ENCODE measurements at regions not wholly inside any gene's neighbourhood (a gene's known extent, or its start where the extent isn't known, plus 50 kb on each side); places are given as distances from the start of the nearest gene placed in this dataset.
"Not testable (repeated sequence)": the region's sequence is repeated elsewhere in the genome, so short reads cannot be mapped to it uniquely, and the experiment has no call there.

DNA sequence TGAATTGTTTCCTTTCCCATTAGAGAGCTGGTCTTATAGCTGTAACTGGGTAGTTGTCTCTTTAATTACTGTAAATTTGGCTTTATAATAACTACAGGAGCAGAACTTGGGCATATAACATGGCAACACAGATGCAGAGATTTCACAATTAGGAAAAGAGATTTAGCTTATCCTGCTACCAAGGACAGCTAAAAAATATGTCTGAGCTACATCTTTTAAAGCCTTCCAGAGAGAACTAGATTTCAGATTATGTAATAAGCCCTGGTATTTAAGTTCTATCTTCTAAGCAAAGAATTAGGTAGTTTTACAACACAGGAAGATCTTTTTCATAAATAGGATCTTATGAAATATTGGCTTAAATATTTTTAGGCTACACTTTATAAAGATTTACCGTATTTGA, 313.8 kb downstream of the S1PR1 start:
- no peak for DNase-seq (ENCODE audit: low spot score)

DNA sequence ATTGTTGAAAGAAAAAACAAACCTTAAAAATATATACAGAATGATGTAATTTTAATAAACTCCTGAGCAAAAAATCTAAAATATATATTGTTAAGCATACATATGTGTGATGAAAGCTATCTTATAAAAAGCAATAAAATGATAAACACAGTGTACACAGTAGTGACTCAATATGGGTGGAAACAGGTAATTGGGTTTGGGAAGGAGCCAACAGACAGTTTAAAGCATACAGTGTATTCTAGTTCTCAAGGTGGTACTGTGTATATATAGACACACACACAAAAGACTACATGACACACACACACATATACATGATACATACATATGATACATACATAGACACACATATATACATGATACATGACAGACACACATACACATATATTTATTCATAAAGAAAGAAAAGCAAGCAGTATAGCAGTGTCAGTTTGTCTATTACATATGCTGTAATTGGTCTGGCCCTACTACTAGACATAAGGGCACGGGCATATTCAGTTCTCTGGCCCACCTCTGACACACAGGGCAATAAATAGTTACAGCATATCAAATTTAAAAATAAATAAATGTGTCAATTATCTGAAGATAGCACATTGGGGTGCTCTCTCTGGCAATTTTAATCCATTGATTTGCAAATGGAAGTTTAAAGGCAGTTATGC, 330.2 kb downstream of the S1PR1 start:
- no peak for DNase-seq (ENCODE audit: low spot score)

DNA sequence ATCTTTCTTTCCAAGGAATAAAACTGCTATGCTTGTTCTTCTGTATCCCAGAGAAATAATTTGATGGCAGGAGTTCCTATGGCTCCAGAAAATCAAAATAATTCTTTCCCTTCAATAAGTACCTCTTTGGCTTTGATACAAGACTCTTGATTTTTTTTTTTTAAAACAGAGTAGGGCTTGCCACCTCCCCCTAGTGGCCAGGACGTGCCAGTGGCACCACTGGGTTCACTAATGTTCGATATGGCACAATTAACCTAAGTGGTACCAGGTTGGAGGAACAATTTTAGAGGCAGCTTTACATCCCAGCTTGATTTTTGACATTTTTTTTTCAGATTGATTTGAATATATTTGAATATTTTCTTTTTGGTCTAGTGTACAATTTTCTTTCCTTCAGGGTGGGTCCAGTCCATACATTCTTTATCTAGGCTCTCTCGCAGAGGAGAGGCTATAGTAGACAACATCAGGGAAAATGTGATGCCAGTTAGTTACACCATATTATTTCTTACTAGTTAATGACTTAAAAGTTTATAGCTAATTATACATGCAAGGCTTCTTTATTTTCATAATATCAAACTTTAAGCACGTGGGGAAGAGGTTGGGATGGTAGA, 330.9 kb downstream of the S1PR1 start:
- DNase-seq (ENCODE audit: low spot score): peak; percentile 1

DNA sequence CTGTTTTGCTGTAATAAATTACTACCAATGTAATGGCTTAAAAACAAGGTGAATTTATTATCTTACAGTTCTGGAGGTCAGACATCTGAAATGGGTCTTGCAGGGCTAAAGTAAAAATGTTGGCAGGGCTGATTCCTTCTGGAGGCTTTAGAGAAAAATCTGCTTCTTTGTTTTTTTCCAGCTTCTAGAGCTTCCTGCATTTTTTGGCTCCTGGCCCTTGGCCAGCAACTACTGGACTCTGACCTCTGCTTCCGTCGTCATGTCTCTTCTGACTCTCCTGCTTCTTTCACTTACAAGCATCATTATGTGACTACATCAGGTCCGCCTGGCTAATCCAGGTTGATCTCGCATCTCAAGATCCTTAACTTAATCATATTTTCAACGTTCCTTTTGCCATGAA, 350.9 kb downstream of the S1PR1 start:
- DNase-seq (ENCODE audit: low spot score): no peak

DNA sequence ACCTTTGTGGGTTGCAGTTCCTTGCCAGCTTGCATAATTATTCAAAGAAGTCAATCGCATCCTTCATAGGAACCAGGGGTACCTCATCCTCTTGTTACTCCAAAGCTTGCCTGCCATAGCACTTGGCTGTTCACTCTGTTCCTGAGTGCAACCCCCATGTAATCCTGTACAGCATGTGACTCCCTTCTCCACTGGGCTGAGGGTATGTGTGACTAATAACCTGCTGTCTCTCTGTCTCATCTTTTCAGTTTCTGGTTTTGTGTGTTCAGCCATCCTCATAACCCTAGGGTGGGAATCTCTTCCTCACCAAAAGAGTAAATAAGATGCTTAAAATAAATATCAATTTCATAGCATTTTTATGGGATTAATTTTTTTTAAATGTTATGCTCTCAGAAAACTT, 351.9 kb downstream of the S1PR1 start:
- DNase-seq (ENCODE audit: low spot score): peak; percentile 3

DNA sequence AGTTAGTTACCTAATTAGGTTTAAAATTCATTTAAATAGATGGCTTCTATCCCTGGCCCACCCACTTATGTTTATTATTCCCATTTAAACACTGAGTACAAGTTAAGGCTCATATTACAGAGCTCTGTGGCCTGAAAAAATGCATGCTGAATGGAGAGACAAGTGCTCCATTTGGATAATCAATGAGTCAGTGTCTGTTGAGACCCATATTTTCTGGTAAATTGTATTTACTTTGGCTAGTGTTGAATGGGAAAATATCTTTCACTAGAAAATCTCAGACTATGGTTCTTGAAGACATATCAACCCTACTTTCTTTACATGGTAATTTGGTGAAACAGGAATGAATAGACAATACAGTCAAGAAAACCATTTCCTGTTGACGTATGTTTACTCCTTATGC, 356.0 kb downstream of the S1PR1 start:
- DNase-seq (ENCODE audit: low spot score): peak; percentile 15

DNA sequence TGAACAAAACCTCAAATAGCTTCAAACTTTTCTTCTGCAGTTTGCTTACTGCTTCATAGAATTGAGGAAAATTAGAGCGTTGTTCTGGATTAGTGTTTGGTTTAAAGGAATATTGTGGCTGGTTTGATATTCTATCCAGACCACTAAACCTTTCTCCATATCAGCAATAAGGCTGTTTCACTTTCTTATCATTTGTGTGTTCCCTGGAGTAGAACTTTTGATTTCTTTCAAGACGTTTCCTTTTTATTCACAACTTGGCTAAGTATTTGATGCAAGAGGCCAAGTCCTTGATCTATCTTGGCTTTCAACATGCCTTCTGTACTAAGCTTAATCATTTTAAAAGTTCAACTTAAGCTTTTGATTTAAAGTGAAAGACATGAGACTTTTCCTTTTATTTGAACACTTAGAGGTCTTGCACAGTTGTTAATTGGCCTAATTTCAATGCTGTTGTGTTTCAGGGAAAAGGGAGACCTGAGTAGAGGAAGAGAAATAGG, 359.1 kb downstream of the S1PR1 start:
- no peak for DNase-seq (ENCODE audit: low spot score)

DNA sequence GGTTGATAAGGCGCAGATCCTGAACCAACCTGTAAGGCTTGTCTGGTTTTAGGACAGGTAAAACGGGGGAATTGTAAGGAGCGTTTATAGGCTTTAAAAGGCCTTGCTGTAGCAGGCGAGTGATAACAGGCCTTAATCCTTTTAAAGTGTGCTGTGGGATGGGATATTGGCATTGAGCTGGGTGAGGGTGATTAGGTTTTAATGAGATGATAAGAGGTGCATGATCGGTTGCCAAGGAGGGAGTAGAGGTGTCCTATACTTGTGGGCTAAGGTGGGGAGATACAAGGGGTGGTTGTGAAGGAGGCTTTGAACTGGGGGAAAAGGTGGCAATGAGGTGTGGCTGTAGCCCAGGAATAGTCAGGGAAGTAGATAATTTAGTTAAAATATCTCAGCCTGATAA, 363.8 kb downstream of the S1PR1 start:
- not testable (repeated sequence) for DNase-seq (ENCODE audit: low spot score)

DNA sequence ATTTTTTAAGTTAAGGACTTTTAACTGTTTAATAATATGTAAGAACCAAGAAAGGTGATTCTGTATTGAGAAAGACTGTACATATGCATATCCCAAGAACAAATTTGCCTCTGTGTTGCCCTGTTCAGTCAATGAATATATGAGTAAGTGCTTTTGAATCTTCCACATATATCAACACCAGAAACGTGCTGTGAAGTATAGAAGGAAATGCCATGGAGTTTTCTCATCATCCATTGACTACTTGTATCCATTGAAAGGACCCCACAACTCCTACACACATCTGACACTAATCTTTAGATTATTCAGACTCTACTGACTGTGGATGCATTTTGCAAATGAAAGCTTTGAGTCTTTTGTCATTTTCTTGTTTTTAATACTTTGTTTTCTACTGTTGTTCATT, 366.9 kb downstream of the S1PR1 start:
- DNase-seq (ENCODE audit: low spot score): no peak

DNA sequence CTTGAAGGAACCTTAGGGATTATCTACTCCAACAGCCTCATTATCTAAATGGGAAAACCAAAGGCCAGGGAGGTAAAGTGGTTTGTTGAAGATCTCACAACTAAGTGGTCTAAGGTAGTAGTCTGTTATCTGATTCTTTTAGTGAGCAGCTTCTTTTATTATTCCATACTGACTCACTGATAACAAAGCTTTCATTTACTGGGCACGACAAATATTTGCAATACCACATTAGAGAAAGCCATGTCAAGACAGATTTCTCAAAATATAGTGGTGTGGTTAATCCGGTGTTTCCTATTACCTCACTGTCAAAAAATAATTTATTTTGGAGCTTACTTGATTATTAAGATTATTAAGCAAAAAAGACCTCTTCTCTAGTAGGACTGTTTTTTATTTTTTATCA, 369.1 kb downstream of the S1PR1 start:
- peak; percentile 28 for DNase-seq (ENCODE audit: low spot score)

DNA sequence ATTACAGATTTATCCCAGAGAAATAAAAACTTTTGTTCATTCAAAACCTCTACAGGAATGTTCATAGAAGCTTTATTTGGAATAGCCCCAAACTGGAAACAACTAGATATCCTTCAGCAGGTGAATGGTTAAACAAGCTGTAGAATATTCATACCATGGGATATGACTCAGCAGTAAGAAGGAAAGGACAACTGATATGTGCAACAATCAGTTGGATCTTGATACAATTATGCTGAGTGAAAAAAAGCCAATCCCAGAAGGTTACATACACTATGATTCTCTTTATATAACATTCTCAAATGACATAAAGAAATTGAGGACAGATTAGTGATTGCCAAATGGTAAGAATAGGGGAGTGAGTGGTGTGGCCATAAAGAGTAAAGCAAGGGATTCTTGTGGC, 376.7 kb downstream of the S1PR1 start:
- no peak for DNase-seq (ENCODE audit: low spot score)

DNA sequence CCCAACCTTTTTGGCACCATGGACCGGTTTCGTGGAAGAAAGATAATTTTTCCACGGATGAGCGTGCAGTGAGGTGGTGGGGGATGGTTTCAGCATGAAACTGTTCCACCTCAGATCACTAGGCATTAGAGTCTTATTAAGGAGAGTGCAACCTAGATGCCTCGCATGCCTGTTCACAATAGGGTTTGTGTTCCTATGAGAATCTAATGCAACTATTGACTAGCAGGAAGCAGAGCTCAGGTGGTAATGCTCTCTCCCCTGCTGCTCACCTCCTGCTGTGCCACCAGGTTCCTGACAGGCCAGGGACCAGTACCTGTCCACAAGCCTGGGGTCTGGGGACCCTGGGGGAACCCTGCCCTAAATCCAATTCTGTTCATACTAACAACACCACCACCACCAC, 377.8 kb downstream of the OLFM3 start:
- no peak for DNase-seq (ENCODE audit: low spot score)

DNA sequence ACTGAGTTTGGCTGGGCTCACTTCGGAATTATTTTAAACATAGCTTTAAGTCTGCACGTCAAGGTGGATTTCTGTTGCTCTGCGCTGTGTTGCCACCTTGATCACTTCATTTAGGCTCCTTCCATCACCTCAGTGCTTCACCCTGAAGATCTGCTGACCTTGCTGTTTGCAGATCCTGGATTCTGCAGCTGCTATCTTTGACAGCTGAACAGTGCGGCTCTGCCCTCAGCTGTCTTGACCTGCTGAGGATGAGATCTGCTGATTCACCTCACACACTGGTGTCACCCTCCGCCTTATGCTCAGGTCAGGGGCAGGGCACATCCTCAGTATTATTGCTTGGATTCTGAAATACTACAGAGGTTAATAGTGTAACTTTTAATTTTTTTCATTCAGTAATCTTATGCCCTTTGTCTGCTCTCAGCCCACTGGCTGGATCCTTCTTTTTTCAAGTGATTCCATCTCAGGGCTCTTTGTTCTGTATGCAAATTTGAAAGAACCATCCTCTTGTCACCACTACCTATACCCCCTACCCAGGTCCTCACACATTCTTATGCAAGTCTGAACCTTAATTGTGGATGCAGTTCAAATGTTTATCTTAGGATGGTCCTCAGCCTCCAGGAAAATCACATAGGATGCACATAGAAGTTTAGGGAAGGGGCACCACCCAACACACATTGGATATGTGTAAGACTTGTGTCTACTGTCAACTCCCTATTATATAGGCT, 364.0 kb downstream of the OLFM3 start:
- DNase-seq (ENCODE audit: low spot score): no peak

DNA sequence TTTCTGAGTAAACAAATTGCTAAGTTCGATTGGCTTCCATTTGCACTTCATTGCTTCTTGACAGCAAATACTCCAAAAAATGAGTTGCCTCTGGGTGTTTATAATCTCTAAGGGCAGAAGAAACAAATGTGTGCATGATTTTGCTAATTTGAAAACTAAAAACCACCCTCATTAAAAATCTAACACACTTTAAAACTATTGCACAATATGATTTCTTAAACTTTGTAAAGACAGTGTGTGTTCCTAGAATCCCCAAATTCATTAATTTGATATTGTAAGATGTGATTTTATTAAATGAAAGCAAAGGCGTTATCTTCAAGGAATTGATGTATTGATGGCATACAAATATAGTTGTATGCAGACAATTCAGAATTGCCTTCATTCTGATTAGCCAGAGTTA, 350.9 kb downstream of the OLFM3 start:
- DNase-seq (ENCODE audit: low spot score): no peak

DNA sequence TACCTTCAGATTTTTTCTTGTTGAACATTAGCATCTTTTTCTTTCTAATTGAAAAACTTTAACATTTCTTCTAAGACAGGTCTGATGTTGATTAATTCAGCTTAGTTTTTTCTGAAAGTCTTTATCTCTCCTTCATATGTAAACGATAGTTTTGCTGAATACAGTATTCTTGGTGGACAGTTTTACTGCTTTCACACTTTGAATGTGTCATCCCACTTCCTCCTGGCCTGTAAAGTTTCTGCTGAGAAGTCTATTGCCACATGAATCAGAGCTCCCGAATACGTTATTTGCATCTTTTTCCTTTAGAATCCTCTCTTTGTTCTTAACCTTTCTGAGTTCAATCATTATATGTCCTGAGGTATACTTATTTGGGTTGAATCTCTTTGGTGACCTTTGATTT, 344.2 kb downstream of the OLFM3 start:
- DNase-seq (ENCODE audit: low spot score): no peak

DNA sequence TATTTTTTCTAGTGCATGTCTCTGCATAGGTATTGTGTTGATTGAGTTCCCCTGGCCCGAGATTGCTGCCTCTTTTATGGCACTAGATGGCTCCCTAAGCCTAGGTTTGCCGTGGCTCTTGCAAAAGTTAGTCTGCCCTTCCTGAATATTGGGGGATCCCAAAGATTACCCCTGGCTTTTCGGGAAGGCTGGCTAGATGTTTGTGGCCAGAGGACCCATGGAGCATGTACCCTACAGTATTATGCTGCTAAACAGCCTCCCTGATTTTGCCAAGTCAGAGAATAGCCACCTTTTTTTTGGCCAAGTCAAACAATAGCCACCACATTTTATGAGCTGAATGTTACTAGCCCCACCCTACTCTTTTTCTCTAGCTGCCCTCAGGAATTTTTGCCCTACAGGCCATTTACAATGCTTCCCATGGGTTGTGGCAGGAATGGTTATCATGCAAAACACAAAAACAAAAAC, 343.2 kb downstream of the OLFM3 start:
- no peak for DNase-seq (ENCODE audit: low spot score)

DNA sequence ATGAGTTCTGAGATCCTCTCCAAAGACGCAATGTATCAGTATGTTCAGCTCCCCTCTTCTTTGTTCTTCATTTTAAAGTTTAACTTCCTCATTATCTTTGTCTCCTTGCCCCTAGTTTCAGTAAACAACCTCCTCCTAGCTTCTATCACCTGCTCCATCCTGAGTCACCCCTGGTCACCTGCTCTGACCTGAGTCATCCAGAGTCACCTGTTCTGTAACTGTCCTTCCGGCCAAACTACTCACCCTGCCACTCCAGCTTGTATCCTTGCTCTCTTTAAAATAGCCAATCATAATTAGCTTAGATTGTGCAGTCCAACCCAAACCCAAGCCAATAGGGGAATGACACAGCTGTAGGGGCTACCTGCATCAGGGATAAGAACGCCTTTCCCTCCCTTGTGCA, 332.0 kb downstream of the OLFM3 start:
- DNase-seq (ENCODE audit: low spot score): no peak

DNA sequence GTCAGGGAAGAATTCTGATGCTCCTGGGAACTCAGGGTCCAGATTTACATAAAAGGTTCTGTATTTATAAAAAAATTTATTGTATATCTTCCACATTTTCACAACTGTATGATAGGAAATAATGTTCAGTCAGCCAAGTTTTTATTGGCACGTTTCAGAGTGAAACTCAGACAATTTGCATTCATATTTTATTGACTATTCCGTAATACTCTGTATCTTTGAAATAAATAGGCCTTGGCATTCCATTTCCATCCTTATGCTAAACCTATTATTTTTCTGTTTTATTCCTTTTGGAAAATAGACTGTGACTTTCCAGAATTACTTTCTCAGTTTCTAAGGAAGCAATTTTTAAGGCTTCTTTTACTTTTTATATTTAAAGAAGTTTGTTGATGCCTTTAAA, 329.0 kb downstream of the OLFM3 start:
- DNase-seq (ENCODE audit: low spot score): no peak

DNA sequence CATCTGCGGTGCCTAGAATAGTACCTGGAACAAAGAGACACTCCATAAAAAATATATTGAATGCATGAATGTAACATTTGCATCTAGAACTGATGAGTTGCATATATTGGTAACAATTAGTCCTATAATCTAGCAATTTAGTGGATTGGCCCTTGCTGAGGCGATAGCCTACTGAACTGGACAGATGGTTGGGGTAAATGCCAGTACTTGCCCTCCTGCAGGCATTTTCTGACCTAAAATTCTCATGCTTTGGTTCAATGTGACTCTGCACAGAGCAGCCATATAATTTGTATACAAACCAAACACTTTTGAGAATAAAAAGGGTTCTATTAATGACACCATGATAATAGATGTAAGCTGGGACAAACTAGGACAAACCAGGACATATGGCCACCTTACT, 313.6 kb downstream of the OLFM3 start:
- DNase-seq (ENCODE audit: low spot score): no peak

DNA sequence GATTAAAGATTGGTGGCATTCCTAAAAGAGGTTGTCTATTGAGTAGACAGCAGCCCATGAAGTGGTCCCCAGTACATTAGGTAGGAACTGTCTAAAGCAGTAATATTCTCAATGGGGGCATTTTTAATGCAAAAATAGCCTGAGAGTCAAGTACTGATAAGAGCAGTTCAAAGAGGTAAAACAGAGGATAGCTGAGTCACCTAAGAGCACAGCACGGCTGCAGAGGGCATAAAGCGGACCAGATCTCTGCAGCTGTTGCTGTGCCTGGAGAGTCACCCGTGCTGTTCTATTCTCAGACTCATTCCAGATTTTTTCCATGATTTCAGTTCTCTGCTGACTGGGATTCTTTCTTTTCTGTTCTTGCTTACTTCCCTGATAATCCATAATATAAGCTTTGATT, 313.2 kb downstream of the OLFM3 start:
- no peak for DNase-seq (ENCODE audit: low spot score)

DNA sequence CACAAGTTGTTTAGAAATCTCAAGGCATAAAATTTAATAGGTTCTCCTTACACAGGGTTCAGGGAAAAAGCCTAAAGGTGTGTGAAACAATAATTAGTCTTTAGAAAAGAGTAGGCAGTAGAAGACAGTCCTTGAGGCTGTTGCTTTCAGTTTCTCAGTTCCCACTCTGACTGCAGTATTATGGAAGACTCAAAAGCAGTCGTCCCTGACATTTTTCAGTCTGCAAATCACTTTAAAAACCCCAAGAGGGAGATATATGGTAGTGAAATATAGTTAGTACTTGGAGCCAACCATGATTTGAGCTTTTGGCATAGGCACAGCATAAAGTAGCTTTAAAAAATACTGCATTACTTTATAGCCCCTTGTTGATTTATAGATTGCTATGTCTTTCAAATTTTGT, 299.7 kb downstream of the OLFM3 start:
- peak; percentile 6 for DNase-seq (ENCODE audit: low spot score)

DNA sequence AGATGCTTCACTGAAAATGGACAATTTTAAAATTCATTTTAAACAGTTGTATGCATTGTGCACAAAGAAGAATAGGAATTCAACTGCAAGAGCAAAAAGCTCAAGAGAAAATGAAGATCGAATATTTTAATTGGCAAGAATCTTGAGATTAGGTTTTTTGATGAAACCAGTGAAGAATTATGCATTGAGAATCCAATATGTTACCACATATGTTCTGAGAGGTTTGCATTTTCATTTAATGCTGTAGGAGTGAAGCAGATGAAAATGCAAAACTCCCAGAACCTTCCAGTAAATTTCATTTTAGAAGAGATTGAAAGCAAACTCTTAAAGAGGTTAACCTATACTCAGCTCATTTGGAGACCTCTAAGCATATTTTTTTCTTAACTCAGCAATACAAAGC, 298.0 kb downstream of the OLFM3 start:
- DNase-seq (ENCODE audit: low spot score): no peak

DNA sequence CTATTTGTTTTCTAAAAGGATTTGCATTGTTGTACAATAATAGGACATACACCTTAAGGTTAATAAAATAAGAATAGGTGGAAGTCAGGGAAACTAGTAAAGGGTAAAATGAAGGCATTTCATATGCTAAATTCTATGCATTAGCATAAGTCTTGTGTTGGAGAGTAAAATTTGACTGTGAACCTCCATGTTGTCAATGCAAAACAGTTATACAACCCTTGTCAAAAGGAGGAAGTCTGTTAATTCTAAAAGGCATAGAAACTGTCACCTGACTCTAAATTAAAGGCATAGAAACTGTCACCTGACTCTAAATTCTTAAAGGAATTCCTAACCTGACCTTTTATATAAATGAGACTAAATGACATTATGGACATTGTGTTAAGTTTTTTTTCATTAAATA, 291.8 kb downstream of the OLFM3 start:
- DNase-seq (ENCODE audit: low spot score): no peak
